Mesendoderm (in vitro differentiated cells): ENCODE measurements at regions not wholly inside any gene's neighbourhood (a gene's known extent, or its start where the extent isn't known, plus 50 kb on each side); places are given as distances from the start of the nearest gene placed in this dataset.

ENCODE experiments used
- DNase-seq: peaks from one replicate; pipeline ENCODE4 v3.0.0; 2013
- H2AK5ac ChIP-seq: 2 replicates; pipeline ENCODE4 v1.6.1; 2013; ENCODE audit warnings: low read length, inconsistent platforms
- H2BK120ac ChIP-seq: 2 replicates; pipeline ENCODE4 v1.6.1; 2013; ENCODE audit warnings: low read depth, mild to moderate bottlenecking, low read length, moderate library complexity, mixed read lengths
- H2BK15ac ChIP-seq: replicated peaks from 2 replicates; pipeline ENCODE4 v1.6.1; 2013; ENCODE audit warnings: low read depth, mild to moderate bottlenecking, moderate library complexity
- H2BK5ac ChIP-seq: 2 replicates; pipeline ENCODE4 v1.6.1; 2013; ENCODE audit warnings: low read length, inconsistent platforms
- H3K18ac ChIP-seq: 2 replicates; pipeline ENCODE4 v1.6.1; 2013; ENCODE audit warnings: mild to moderate bottlenecking, low read length, mixed read lengths
- H3K23ac ChIP-seq: one replicate; pipeline ENCODE4 v1.6.1; 2013; ENCODE audit warnings: low read length
- H3K27ac ChIP-seq: 2 replicates; pipeline ENCODE4 v1.5.1; 2013; ENCODE audit warnings: low read depth, mild to moderate bottlenecking, inconsistent platforms, low read length, moderate library complexity
- H3K27me3 ChIP-seq: 2 replicates; pipeline ENCODE4 v1.6.1; 2013; ENCODE audit warnings: low read length, control low read depth, mild to moderate bottlenecking, inconsistent platforms; ENCODE audit not compliant: insufficient read depth, poor library complexity
- H3K36me3 ChIP-seq: 2 replicates; pipeline ENCODE4 v1.6.1; 2013; ENCODE audit warnings: low read length, inconsistent platforms; ENCODE audit not compliant: control insufficient read depth, insufficient read depth
- H3K4ac ChIP-seq: one replicate; pipeline ENCODE4 v1.6.1; 2013; ENCODE audit warnings: low read depth, mild to moderate bottlenecking, low read length, moderate library complexity
- H3K4me1 ChIP-seq: 2 replicates; pipeline ENCODE4 v1.6.1; 2013; ENCODE audit warnings: low read depth, low read length, inconsistent platforms; ENCODE audit not compliant: control insufficient read depth
- H3K4me2 ChIP-seq: 2 replicates; pipeline ENCODE4 v1.6.1; 2013; ENCODE audit warnings: low read length
- H3K4me3 ChIP-seq: 2 replicates; pipeline ENCODE4 v1.5.1; 2013; ENCODE audit warnings: mild to moderate bottlenecking, low read length
- H3K56ac ChIP-seq: one replicate; pipeline ENCODE4 v1.6.1; 2013; ENCODE audit warnings: low read length
- H3K79me1 ChIP-seq: 2 replicates; pipeline ENCODE4 v1.6.1; 2013; ENCODE audit warnings: low read length, inconsistent platforms
- H3K79me2 ChIP-seq: 2 replicates; pipeline ENCODE4 v1.6.1; 2013; ENCODE audit warnings: mild to moderate bottlenecking, low read length; ENCODE audit not compliant: control insufficient read depth, insufficient read depth
- H3K9ac ChIP-seq: 2 replicates; pipeline ENCODE4 v1.6.1; 2013; ENCODE audit warnings: low read length, inconsistent platforms
- H4K5ac ChIP-seq: one replicate; pipeline ENCODE4 v1.6.1; 2013; ENCODE audit warnings: low read length
- H4K8ac ChIP-seq: one replicate; pipeline ENCODE4 v1.6.1; 2013; ENCODE audit warnings: low read depth, mild to moderate bottlenecking, control low read depth, low read length, moderate library complexity
- WGBS: extraction: QIAGEN DNeasy Blood & Tissue Kit; methylation state at CpG from one replicate; pipeline ENCODE4 v1.1.7; 2013; ENCODE audit warnings: low lambda C conversion rate, missing lambda C conversion rate; ENCODE audit not compliant: insufficient coverage; ENCODE audit errors: extremely low coverage; 5-methylcytosine and 5-hydroxymethylcytosine counted together

- Histone ChIP-seq H3K27ac (no peak overlapping the region), H3K23ac (no peak overlapping the region), H3K56ac (no peak overlapping the region), H2BK5ac (no peak overlapping the region), H3K4me2 (no peak overlapping the region), H3K79me1 (no peaks in the 10 kb centered on the region), H3K27me3 (no peaks in the 10 kb centered on the region), H2BK15ac (no peak overlapping the region), H2AK5ac (no peak overlapping the region), H3K4me1 (no peaks in the 10 kb centered on the region), H2BK120ac (no peak overlapping the region), H3K9ac (no peak overlapping the region), H4K8ac (no peak overlapping the region), H3K36me3 (no peaks in the 10 kb centered on the region), H3K4ac (no peak overlapping the region), H3K4me3 (no peak overlapping the region), H3K18ac (no peak overlapping the region), H4K5ac (no peak overlapping the region), H3K79me2 (no peaks in the 10 kb centered on the region)
- no CpG with 5 or more reads among the region's 1 CpG for WGBS
- no peak for DNase-seq
Measured at GRCh38 chr4:34891892-34892291, 1352.4 kb downstream of the ARAP2 start.

- no peak overlapping the region for H3K9ac ChIP-seq
- H3K4me1 ChIP-seq, result no peaks in the 10 kb centered on the region
- H4K8ac ChIP-seq, result no peak overlapping the region
- no peak overlapping the region for H3K4ac ChIP-seq
- no peaks in the 10 kb centered on the region for H3K36me3 ChIP-seq
- no peak overlapping the region for H3K4me2 ChIP-seq
- no peak overlapping the region for H3K23ac ChIP-seq
- H4K5ac ChIP-seq, result no peak overlapping the region
- H2BK15ac ChIP-seq, result no peak overlapping the region
- H3K18ac ChIP-seq, result no peak overlapping the region
- no peaks in the 10 kb centered on the region for H3K27me3 ChIP-seq
- H3K4me3 ChIP-seq, result no peak overlapping the region
- H3K56ac ChIP-seq, result no peak overlapping the region
- H2BK120ac ChIP-seq, result no peak overlapping the region
- H3K27ac ChIP-seq, result no peak overlapping the region
- no peaks in the 10 kb centered on the region for H3K79me2 ChIP-seq
- H3K79me1 ChIP-seq, result no peaks in the 10 kb centered on the region
- no peak overlapping the region for H2AK5ac ChIP-seq
- H2BK5ac ChIP-seq, result no peak overlapping the region
- DNase-seq, result no peak
- WGBS, result no CpG with 5 or more reads among the region's 3 CpGs
Measured at GRCh38 chr4:34893382-34893781, 1350.9 kb downstream of the ARAP2 start.

- Histone ChIP-seq H4K8ac (no peak overlapping the region), H3K18ac (no peak overlapping the region), H3K4me1 (no peaks in the 10 kb centered on the region), H3K56ac (no peak overlapping the region), H3K79me2 (no peaks in the 10 kb centered on the region), H3K23ac (no peak overlapping the region), H3K36me3 (no peaks in the 10 kb centered on the region), H2BK15ac (no peak overlapping the region), H3K79me1 (no peaks in the 10 kb centered on the region), H3K4me3 (no peak overlapping the region), H3K27me3 (no peaks in the 10 kb centered on the region), H2BK120ac (no peak overlapping the region), H4K5ac (no peak overlapping the region), H2BK5ac (no peak overlapping the region), H3K9ac (no peak overlapping the region), H3K4ac (no peak overlapping the region), H2AK5ac (no peak overlapping the region), H3K27ac (no peak overlapping the region), H3K4me2 (no peak overlapping the region)
- no peak for DNase-seq
- no CpG with 5 or more reads among the region's 2 CpGs for WGBS
Measured at GRCh38 chr4:34920032-34920431, 1324.3 kb downstream of the ARAP2 start.

GRCh38 chr4:34921391-34921790, 1322.9 kb downstream of the ARAP2 start:
- H3K4ac ChIP-seq, result no peak overlapping the region
- no peak for DNase-seq
- no peaks in the 10 kb centered on the region for H3K79me1 ChIP-seq
- H4K8ac ChIP-seq, result no peak overlapping the region
- H3K18ac ChIP-seq, result no peak overlapping the region
- H2BK15ac ChIP-seq, result no peak overlapping the region
- WGBS, result 100% methylated on average over 2 of the region's 3 CpGs
- H2BK5ac ChIP-seq, result no peak overlapping the region
- H3K4me1 ChIP-seq, result no peaks in the 10 kb centered on the region
- no peaks in the 10 kb centered on the region for H3K27me3 ChIP-seq
- H3K79me2 ChIP-seq, result no peaks in the 10 kb centered on the region
- no peak overlapping the region for H2AK5ac ChIP-seq
- H3K4me3 ChIP-seq, result no peak overlapping the region
- no peak overlapping the region for H3K56ac ChIP-seq
- no peak overlapping the region for H3K9ac ChIP-seq
- H4K5ac ChIP-seq, result no peak overlapping the region
- no peak overlapping the region for H3K27ac ChIP-seq
- H2BK120ac ChIP-seq, result no peak overlapping the region
- no peaks in the 10 kb centered on the region for H3K36me3 ChIP-seq
- H3K4me2 ChIP-seq, result no peak overlapping the region
- H3K23ac ChIP-seq, result no peak overlapping the region

DNA sequence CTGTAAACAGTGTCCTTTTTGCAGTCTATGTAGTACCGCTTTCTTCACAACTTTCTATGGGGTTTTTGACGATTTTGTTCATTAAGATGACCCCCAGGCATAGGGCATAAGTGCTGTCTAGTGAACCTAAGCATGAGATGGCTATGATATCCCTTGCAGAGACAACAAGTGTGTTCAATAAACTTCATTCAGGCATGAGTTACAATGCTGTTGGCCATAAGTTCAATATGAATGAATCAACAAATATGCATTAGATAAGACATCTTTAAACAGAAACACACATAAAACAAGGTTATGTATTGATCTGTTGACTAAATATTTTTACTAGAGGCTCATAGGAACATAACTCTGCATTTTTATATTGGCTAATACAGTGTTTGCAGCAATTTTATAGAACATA, 1322.0 kb downstream of the ARAP2 start:
- Histone ChIP-seq H3K27ac (no peak overlapping the region), H3K4me3 (no peak overlapping the region), H3K4ac (no peak overlapping the region), H3K36me3 (no peaks in the 10 kb centered on the region), H2BK120ac (no peak overlapping the region), H3K4me2 (no peak overlapping the region), H4K5ac (no peak overlapping the region), H2BK15ac (no peak overlapping the region), H2AK5ac (no peak overlapping the region), H2BK5ac (no peak overlapping the region), H3K27me3 (no peaks in the 10 kb centered on the region), H3K4me1 (no peaks in the 10 kb centered on the region), H3K56ac (no peak overlapping the region), H3K79me2 (no peaks in the 10 kb centered on the region), H3K18ac (no peak overlapping the region), H3K23ac (no peak overlapping the region), H4K8ac (no peak overlapping the region), H3K79me1 (no peaks in the 10 kb centered on the region), H3K9ac (no peak overlapping the region)
- no CpG with 5 or more reads among the region's 2 CpGs for WGBS
- DNase-seq, result no peak

GRCh38 chr4:34932591-34932990, 1311.7 kb downstream of the ARAP2 start:
- Histone ChIP-seq H3K23ac (no peak overlapping the region), H3K27me3 (no peaks in the 10 kb centered on the region), H3K9ac (no peak overlapping the region), H3K4me2 (no peak overlapping the region), H2BK120ac (no peak overlapping the region), H3K79me2 (no peaks in the 10 kb centered on the region), H3K27ac (no peak overlapping the region), H3K4me1 (no peaks in the 10 kb centered on the region), H3K79me1 (no peaks in the 10 kb centered on the region), H2AK5ac (no peak overlapping the region), H2BK5ac (no peak overlapping the region), H3K36me3 (no peaks in the 10 kb centered on the region), H3K4me3 (no peak overlapping the region), H3K56ac (no peak overlapping the region), H4K8ac (no peak overlapping the region), H3K18ac (no peak overlapping the region), H3K4ac (no peak overlapping the region), H2BK15ac (no peak overlapping the region), H4K5ac (no peak overlapping the region)
- WGBS, result no CpG with 5 or more reads among the region's 5 CpGs
- no peak for DNase-seq
